ENCODE measurements at regions not wholly inside any gene's neighbourhood (a gene's known extent, or its start where the extent isn't known, plus 50 kb on each side); places are given as distances from the start of the nearest gene placed in this dataset.

DNA sequence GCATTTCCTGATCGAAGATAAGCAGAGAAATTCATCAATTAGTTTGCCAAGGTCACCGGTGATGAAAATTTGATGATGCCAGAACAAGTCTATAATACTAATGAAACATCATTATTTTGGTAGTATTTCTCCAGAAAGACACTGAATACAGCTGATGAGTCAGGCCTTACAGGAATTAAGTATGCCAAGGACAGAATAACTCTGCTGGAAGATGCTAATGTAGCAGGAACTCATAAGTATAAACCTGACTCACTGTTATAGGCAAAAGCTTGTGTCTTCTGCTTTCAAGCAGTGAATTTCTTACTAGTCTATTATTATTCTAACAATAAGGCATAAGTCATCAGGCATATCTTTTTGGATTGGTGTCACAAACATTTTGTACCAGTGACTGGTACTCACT lies 1825.1 kb upstream of the IGFBP7 start:
- H3K27me3 ChIP-seq (replicated peaks in 1 of 2; ENCODE audit: control insufficient read depth in 2 of 2, insufficient read depth in 2 of 2, low read length in 1 of 2) = no peaks in the 10 kb centered on the region
- ATAC-seq (no peak), DNase-seq (ENCODE audit: low read depth, low spot score) (no peak), FAIRE-seq (no peak)
- no peak overlapping the region for H2AFZ ChIP-seq (ENCODE audit: control insufficient read depth, low read depth, low read length)
- ChIA-PET CTCF (no interaction called here), SMC1A (ENCODE audit: uncharacterized antibody, unreplicated experiment) (no interaction called here), RAD21 (ENCODE audit: unreplicated experiment) (no interaction called here), POLR2A (no interaction called here)
- H4K20me1 ChIP-seq (ENCODE audit: control insufficient read depth, insufficient read depth) = no peaks in the 10 kb centered on the region
- H3K27ac ChIP-seq (ENCODE audit: control insufficient read depth, insufficient read depth) = no peak overlapping the region
- TF ChIP-seq EGR1 (IDR thresholded peaks at IDR 0.05; ENCODE audit: borderline replicate concordance in 1 of 2, low read depth in 2 of 2, low read length in 2 of 2) (no peak), SUPT20H (IDR thresholded peaks at IDR 0.05; ENCODE audit: borderline replicate concordance, control insufficient read depth, low read depth, low read length) (no peak), JUNB (IDR thresholded peaks at IDR 0.05) (no peak), BRCA1 (IDR thresholded peaks at IDR 0.05; ENCODE audit: low read depth, low read length) (no peak), CBFB (IDR thresholded peaks at IDR 0.05; ENCODE audit: low read depth) (no peak), RCOR1 (conservative IDR thresholded peaks at IDR 0.05; ENCODE audit: low read depth, low read length) (no peak), FOXK2 (IDR thresholded peaks at IDR 0.05) (no peak), TAF1 (IDR thresholded peaks at IDR 0.05; ENCODE audit: borderline replicate concordance, low read depth, low read length) (no peak), CBX3 (IDR thresholded peaks at IDR 0.05; ENCODE audit: borderline replicate concordance, low read depth) (no peak), ZNF207 (IDR thresholded peaks at IDR 0.05; ENCODE audit: borderline replicate concordance) (no peak), MEF2B (IDR thresholded peaks at IDR 0.05; ENCODE audit: partially characterized antibody, poor library complexity, severe bottlenecking) (no peak)
- TF ChIP-seq, protein P1, sequence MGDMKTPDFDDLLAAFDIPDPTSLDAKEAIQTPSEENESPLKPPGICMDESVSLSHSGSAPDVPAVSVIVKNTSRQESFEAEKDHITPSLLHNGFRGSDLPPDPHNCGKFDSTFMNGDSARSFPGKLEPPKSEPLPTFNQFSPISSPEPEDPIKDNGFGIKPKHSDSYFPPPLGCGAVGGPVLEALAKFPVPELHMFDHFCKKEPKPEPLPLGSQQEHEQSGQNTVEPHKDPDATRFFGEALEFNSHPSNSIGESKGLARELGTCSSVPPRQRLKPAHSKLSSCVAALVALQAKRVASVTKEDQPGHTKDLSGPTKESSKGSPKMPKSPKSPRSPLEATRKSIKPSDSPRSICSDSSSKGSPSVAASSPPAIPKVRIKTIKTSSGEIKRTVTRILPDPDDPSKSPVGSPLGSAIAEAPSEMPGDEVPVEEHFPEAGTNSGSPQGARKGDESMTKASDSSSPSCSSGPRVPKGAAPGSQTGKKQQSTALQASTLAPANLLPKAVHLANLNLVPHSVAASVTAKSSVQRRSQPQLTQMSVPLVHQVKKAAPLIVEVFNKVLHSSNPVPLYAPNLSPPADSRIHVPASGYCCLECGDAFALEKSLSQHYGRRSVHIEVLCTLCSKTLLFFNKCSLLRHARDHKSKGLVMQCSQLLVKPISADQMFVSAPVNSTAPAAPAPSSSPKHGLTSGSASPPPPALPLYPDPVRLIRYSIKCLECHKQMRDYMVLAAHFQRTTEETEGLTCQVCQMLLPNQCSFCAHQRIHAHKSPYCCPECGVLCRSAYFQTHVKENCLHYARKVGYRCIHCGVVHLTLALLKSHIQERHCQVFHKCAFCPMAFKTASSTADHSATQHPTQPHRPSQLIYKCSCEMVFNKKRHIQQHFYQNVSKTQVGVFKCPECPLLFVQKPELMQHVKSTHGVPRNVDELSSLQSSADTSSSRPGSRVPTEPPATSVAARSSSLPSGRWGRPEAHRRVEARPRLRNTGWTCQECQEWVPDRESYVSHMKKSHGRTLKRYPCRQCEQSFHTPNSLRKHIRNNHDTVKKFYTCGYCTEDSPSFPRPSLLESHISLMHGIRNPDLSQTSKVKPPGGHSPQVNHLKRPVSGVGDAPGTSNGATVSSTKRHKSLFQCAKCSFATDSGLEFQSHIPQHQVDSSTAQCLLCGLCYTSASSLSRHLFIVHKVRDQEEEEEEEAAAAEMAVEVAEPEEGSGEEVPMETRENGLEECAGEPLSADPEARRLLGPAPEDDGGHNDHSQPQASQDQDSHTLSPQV (IDR thresholded peaks at IDR 0.05) = no peak
- TF ChIP-seq, protein P2, sequence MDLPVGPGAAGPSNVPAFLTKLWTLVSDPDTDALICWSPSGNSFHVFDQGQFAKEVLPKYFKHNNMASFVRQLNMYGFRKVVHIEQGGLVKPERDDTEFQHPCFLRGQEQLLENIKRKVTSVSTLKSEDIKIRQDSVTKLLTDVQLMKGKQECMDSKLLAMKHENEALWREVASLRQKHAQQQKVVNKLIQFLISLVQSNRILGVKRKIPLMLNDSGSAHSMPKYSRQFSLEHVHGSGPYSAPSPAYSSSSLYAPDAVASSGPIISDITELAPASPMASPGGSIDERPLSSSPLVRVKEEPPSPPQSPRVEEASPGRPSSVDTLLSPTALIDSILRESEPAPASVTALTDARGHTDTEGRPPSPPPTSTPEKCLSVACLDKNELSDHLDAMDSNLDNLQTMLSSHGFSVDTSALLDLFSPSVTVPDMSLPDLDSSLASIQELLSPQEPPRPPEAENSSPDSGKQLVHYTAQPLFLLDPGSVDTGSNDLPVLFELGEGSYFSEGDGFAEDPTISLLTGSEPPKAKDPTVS (IDR thresholded peaks at IDR 0.05; ENCODE audit: low read depth, low read length) = no peak
- TF ChIP-seq, protein P3, sequence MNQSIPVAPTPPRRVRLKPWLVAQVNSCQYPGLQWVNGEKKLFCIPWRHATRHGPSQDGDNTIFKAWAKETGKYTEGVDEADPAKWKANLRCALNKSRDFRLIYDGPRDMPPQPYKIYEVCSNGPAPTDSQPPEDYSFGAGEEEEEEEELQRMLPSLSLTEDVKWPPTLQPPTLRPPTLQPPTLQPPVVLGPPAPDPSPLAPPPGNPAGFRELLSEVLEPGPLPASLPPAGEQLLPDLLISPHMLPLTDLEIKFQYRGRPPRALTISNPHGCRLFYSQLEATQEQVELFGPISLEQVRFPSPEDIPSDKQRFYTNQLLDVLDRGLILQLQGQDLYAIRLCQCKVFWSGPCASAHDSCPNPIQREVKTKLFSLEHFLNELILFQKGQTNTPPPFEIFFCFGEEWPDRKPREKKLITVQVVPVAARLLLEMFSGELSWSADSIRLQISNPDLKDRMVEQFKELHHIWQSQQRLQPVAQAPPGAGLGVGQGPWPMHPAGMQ (IDR thresholded peaks at IDR 0.05; ENCODE audit: borderline replicate concordance) = no peak
- H3K4me1 ChIP-seq (ENCODE audit: control insufficient read depth, insufficient read depth, low read length) = no peaks in the 10 kb centered on the region
- H3K36me3 ChIP-seq (ENCODE audit: control insufficient read depth in 2 of 2, insufficient read depth in 2 of 2, low read length in 1 of 2) = no peaks in the 10 kb centered on the region
- BruUV-seq (replicated peaks) = no TSS peak
- no peak overlapping the region for H3K4me2 ChIP-seq (ENCODE audit: control insufficient read depth, insufficient read depth)
- no peak overlapping the region for H3K4me3 ChIP-seq
- H3K79me2 ChIP-seq (ENCODE audit: control insufficient read depth, insufficient read depth, low read length) = no peaks in the 10 kb centered on the region
- WGBS (ENCODE audit: insufficient coverage, insufficient replicate concordance, low lambda C conversion rate, missing lambda C conversion rate) = 39% methylated on average over 2 of the region's 2 CpGs
- no peak overlapping the region for H3K9ac ChIP-seq (ENCODE audit: control insufficient read depth, insufficient read depth, low read length)
- intact Hi-C loops (cut with micrococcal nuclease; ENCODE audit: unreplicated experiment) (no loop called here), in situ Hi-C loops (cut with MboI) (no loop called here)
- H3K9me3 ChIP-seq (replicated peaks; ENCODE audit: control insufficient read depth, insufficient read depth, low read length) = no peaks in the 10 kb centered on the region

All from GM12878 (cell line).